ENCODE measurements at regions not wholly inside any gene's neighbourhood (a gene's known extent, or its start where the extent isn't known, plus 50 kb on each side); places are given as distances from the start of the nearest gene placed in this dataset.
"Not testable (repeated sequence)": the region's sequence is repeated elsewhere in the genome, so short reads cannot be mapped to it uniquely, and the experiment has no call there.

GRCh38 chr3:88712552-88712951 lies 394.9 kb upstream of the EPHA3 start:
- no peak for DNase-seq (ENCODE audit: extremely low read depth, low read depth)
- TF ChIP-seq CTCF (IDR thresholded peaks at IDR 0.05; ENCODE audit: low read depth, low read length) = no peak

GRCh38 chr3:88713233-88713691 lies 394.2 kb upstream of the EPHA3 start:
- no peak for TF ChIP-seq CTCF (IDR thresholded peaks at IDR 0.05; ENCODE audit: low read depth, low read length)
- no peak for DNase-seq (ENCODE audit: extremely low read depth, low read depth)

GRCh38 chr3:88725440-88726165 lies 381.8 kb upstream of the EPHA3 start:
- TF ChIP-seq CTCF (IDR thresholded peaks at IDR 0.05; ENCODE audit: low read depth, low read length) = no peak
- DNase-seq (ENCODE audit: extremely low read depth, low read depth) = no peak

GRCh38 chr3:88732186-88732585 lies 375.2 kb upstream of the EPHA3 start:
- DNase-seq (ENCODE audit: extremely low read depth, low read depth) = no peak
- TF ChIP-seq CTCF (IDR thresholded peaks at IDR 0.05; ENCODE audit: low read depth, low read length) = no peak

- DNase-seq (ENCODE audit: extremely low read depth, low read depth) = no peak
- no peak for TF ChIP-seq CTCF (IDR thresholded peaks at IDR 0.05; ENCODE audit: low read depth, low read length)
These were observed 365.3 kb upstream of the EPHA3 start for GRCh38 chr3:88742106-88742505.

- no peak for TF ChIP-seq CTCF (IDR thresholded peaks at IDR 0.05; ENCODE audit: low read depth, low read length)
- no peak for DNase-seq (ENCODE audit: extremely low read depth, low read depth)
These were observed 364.5 kb upstream of the EPHA3 start for GRCh38 chr3:88742674-88743507.

- no peak for TF ChIP-seq CTCF (IDR thresholded peaks at IDR 0.05; ENCODE audit: low read depth, low read length)
- DNase-seq (ENCODE audit: extremely low read depth, low read depth) = no peak
These were observed 362.5 kb upstream of the EPHA3 start for GRCh38 chr3:88744896-88745295.

GRCh38 chr3:88747145-88747544 lies 360.3 kb upstream of the EPHA3 start:
- not testable (repeated sequence) for DNase-seq (ENCODE audit: extremely low read depth, low read depth)

All from AG09319 (cell line).